Effector memory CD8-positive, alpha-beta T cell (primary cell): ENCODE measurements at regions not wholly inside any gene's neighbourhood (a gene's known extent, or its start where the extent isn't known, plus 50 kb on each side); places are given as distances from the start of the nearest gene placed in this dataset.
"Not testable (repeated sequence)": the region's sequence is repeated elsewhere in the genome, so short reads cannot be mapped to it uniquely, and the experiment has no call there.

Experiments
- ATAC-seq: fragments of 150-1000 bp; cut with Tn5 transposase; replicated peaks from 2 replicates; pipeline ENCODE4 v1.10.0; 2021; ENCODE audit warnings: mild to moderate bottlenecking, moderate library complexity
- DNase-seq, 3 experiments: peaks; one replicate each; pipeline ENCODE4 v3.0.0; 2021
- H3K27ac Mint-ChIP-seq, 2 donors: one replicate each; pipeline ENCODE4 v1.8.0; 2022; ENCODE audit warnings: mild to moderate bottlenecking in 2 of 2, mixed read lengths in 2 of 2, moderate library complexity in 2 of 2
- H3K27me3 Mint-ChIP-seq, 2 donors: one replicate each; pipeline ENCODE4 v1.8.0; 2022; ENCODE audit warnings: mixed read lengths in 2 of 2
- H3K36me3 Mint-ChIP-seq: one replicate; pipeline ENCODE4 v1.8.0; 2022; ENCODE audit warnings: mild to moderate bottlenecking, moderate library complexity, mixed read lengths; ENCODE audit not compliant: insufficient read depth
- H3K4me1 Mint-ChIP-seq, 2 donors: one replicate each; pipeline ENCODE4 v1.8.0; 2022; ENCODE audit warnings: low read depth in 2 of 2, mixed read lengths in 2 of 2
- H3K4me3 Mint-ChIP-seq, 2 donors: one replicate each; pipeline ENCODE4 v1.8.0; 2022; ENCODE audit warnings: mild to moderate bottlenecking in 2 of 2, mixed read lengths in 2 of 2, moderate library complexity in 2 of 2
- H3K9me3 Mint-ChIP-seq, 2 donors: one replicate each; pipeline ENCODE4 v1.8.0; 2022; ENCODE audit warnings: mixed read lengths in 2 of 2

DNA sequence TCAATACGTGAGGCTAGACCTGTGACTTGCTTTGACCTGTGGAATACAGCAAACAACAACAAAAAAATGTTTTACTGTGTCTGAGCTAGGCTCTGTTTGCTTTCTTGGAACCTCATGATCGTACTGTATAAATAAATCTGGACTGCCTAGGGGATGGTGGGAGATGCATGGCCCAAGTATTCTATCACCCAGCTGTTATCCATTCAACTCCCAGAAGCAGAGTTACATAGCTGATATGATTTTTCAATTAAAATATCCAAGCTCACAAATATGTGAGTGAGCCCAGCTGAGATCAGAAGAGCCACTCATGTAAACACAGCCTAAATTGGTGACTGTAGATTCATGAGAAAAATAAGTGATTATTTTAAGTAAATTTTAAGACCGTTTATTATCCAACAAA lies 154.1 kb upstream of the THUMPD2 start:
- no peak for ATAC-seq
- Mint-ChIP-seq H3K27me3 (peaks cover 0 to 8% of the 10 kb centered on the region in 2 donors), H3K4me1 (no peaks in the 10 kb centered on the region), H3K36me3 (no peaks in the 10 kb centered on the region), H3K9me3 (peaks cover 0 to 2% of the 10 kb centered on the region in 2 donors), H3K27ac (no peak overlapping the region), H3K4me3 (no peak overlapping the region)
- DNase-seq: no peak

- ATAC-seq: no peak
- Mint-ChIP-seq H3K27ac (no peak overlapping the region), H3K27me3 (peaks cover 0 to 8% of the 10 kb centered on the region in 2 donors), H3K4me1 (no peaks in the 10 kb centered on the region), H3K4me3 (no peak overlapping the region), H3K36me3 (no peaks in the 10 kb centered on the region), H3K9me3 (no peaks in the 10 kb centered on the region)
- no peak for DNase-seq
Measured at GRCh38 chr2:39932198-39932597, 153.1 kb upstream of the THUMPD2 start.

GRCh38 chr2:39930175-39930917 lies 151.3 kb upstream of the THUMPD2 start:
- Mint-ChIP-seq H3K36me3 (no peaks in the 10 kb centered on the region), H3K27ac (no peak overlapping the region), H3K4me3 (no peak overlapping the region), H3K4me1 (no peaks in the 10 kb centered on the region), H3K27me3 (peaks cover 0 to 8% of the 10 kb centered on the region in 2 donors), H3K9me3 (no peaks in the 10 kb centered on the region)
- ATAC-seq: no peak
- DNase-seq: no peak

DNA sequence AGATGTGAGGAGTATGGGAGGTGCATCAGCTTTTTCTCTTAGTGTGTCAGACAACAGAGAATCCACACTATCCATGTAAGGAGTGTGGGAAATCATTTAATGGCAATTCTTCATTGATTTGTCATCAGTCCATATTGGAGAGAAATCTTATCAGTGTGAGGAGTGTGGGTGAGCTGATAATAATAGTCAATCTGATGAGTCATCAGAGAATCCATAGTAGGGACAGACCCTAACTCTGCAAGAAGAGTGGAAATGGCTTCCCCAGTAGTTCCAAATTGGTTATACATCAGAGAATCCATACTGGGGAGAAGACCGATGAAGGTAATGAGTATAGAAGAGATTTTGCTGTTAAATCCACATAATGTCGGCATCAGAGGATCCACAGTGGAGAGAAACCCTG lies 150.5 kb upstream of the THUMPD2 start:
- Mint-ChIP-seq H3K4me3 (no peak overlapping the region), H3K27me3 (peaks cover 0 to 8% of the 10 kb centered on the region in 2 donors), H3K9me3 (no peaks in the 10 kb centered on the region), H3K27ac (no peak overlapping the region), H3K36me3 (no peaks in the 10 kb centered on the region), H3K4me1 (no peaks in the 10 kb centered on the region)
- DNase-seq: no peak
- no peak for ATAC-seq

DNA sequence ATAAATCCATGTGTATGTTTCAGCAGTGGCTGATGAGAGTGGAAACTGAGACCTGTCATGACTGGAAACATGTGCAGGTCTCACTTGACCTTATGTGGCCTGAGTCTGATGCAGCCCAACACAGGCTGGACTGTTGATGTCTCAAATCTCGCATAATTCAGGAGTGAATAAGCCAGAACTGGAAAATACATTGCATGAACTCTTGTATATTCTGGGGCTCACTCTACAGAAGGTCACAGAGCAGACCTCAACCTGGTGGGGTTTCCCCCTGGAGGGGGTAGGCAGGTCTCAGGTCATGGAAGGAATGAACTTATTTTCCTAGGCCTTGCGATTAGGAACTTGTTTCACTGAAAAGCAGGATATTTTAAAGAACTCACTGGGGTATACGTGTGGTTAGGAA lies 146.3 kb upstream of the THUMPD2 start:
- Mint-ChIP-seq H3K27me3 (peaks cover 2 to 8% of the 10 kb centered on the region in 2 donors), H3K9me3 (no peaks in the 10 kb centered on the region), H3K27ac (no peak overlapping the region), H3K36me3 (no peaks in the 10 kb centered on the region), H3K4me1 (no peaks in the 10 kb centered on the region), H3K4me3 (no peak overlapping the region)
- ATAC-seq: no peak
- DNase-seq: no peak

- Mint-ChIP-seq H3K36me3 (no peaks in the 10 kb centered on the region), H3K4me1 (no peaks in the 10 kb centered on the region), H3K9me3 (no peaks in the 10 kb centered on the region), H3K27me3 (peaks cover 6 to 14% of the 10 kb centered on the region in 2 donors), H3K4me3 (no peak overlapping the region), H3K27ac (no peak overlapping the region)
- ATAC-seq (no peak), DNase-seq (no peak)
Measured at GRCh38 chr2:39923455-39923854, 144.4 kb upstream of the THUMPD2 start.

DNA sequence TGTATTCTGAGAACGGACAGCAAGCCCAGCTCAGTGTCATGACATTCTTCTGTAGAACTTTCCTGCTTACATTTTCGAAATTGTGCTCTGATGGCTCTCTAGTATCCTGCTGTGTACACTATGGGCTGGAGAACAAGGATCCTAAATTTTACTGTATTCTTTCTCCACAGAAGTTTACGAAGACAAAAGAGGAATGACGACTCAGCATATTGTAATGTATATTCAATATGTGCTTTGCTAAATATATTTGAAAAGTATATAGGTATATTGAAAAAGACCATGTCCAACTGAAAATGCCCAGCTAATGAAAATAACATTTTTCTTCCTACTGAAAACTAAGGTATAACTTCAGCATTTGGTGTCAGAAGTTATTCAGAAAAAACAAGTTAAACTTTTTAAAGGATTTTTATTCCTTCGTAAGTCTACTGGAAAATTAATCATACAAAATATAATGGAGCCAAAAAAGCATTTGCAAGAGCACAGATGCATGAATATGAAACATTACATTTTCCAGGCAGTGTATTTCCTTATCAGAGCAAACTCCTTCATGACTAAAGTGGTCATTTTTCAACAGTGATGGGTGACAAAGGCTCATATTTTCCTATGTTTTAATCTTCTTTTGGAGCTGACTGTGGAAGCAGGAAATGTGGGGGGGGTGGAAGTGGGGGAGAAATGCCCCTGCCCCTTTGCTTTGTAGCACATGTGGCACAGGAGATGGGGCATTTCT lies 143.8 kb upstream of the THUMPD2 start:
- Mint-ChIP-seq H3K4me3 (no peak overlapping the region), H3K27ac (no peak overlapping the region), H3K9me3 (no peaks in the 10 kb centered on the region), H3K27me3 (peaks cover 12 to 18% of the 10 kb centered on the region in 2 donors), H3K4me1 (no peaks in the 10 kb centered on the region), H3K36me3 (no peaks in the 10 kb centered on the region)
- ATAC-seq: no peak
- DNase-seq: no peak

GRCh38 chr2:39920307-39920801 lies 141.3 kb upstream of the THUMPD2 start:
- H3K36me3 Mint-ChIP-seq: no peaks in the 10 kb centered on the region
- peaks cover 12 to 23% of the 10 kb centered on the region in 2 donors for H3K27me3 Mint-ChIP-seq
- H3K4me3 Mint-ChIP-seq: no peak overlapping the region
- no peaks in the 10 kb centered on the region for H3K9me3 Mint-ChIP-seq
- no peak overlapping the region for H3K27ac Mint-ChIP-seq
- ATAC-seq: no peak
- no peaks in the 10 kb centered on the region for H3K4me1 Mint-ChIP-seq
- DNase-seq: no peak

GRCh38 chr2:39919511-39920306 lies 140.7 kb upstream of the THUMPD2 start:
- Mint-ChIP-seq H3K36me3 (no peaks in the 10 kb centered on the region), H3K4me1 (no peaks in the 10 kb centered on the region), H3K9me3 (no peaks in the 10 kb centered on the region), H3K27me3 (peaks cover 12 to 23% of the 10 kb centered on the region in 2 donors), H3K4me3 (no peak overlapping the region), H3K27ac (no peak overlapping the region)
- no peak for DNase-seq
- no peak for ATAC-seq

DNA sequence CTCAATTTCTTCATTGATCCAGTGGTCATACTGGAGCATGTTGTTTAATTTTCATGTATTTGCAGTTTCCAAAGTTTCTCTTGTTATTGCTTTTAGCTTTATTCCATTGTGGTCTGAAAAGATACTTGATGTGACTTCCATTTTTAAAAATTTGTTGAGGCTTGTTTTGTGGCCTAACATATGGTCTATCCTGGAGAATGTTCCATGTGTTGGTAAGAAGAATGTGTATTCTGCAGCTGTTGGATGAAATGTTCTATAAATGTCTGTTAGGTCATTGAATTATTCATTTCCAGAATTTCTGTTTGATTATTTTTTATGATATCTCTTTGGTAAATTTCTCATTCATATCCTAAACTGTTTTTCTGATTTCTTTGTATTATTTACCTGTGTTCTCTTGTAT lies 139.8 kb upstream of the THUMPD2 start:
- no peaks in the 10 kb centered on the region for H3K9me3 Mint-ChIP-seq
- peaks cover 0 to 2% of the 10 kb centered on the region in 2 donors for H3K4me1 Mint-ChIP-seq
- H3K27me3 Mint-ChIP-seq: peaks cover 12 to 23% of the 10 kb centered on the region in 2 donors
- no peak overlapping the region for H3K4me3 Mint-ChIP-seq
- ATAC-seq: no peak
- no peak overlapping the region for H3K27ac Mint-ChIP-seq
- no peak for DNase-seq
- no peaks in the 10 kb centered on the region for H3K36me3 Mint-ChIP-seq

- not testable (repeated sequence) for DNase-seq, H3K9me3 Mint-ChIP-seq, H3K4me1 Mint-ChIP-seq, H3K36me3 Mint-ChIP-seq, H3K27ac Mint-ChIP-seq, H3K4me3 Mint-ChIP-seq, ATAC-seq
- H3K27me3 Mint-ChIP-seq: peaks cover 12 to 25% of the 10 kb centered on the region in 2 donors
Measured at GRCh38 chr2:39917371-39917770, 138.3 kb upstream of the THUMPD2 start.

- Mint-ChIP-seq H3K27ac (no peak overlapping the region), H3K27me3 (peaks cover 21 to 27% of the 10 kb centered on the region in 2 donors), H3K4me3 (no peak overlapping the region), H3K9me3 (no peaks in the 10 kb centered on the region), H3K36me3 (no peaks in the 10 kb centered on the region), H3K4me1 (peaks cover 0 to 3% of the 10 kb centered on the region in 2 donors)
- DNase-seq (no peak), ATAC-seq (no peak)
Measured at GRCh38 chr2:39914949-39915348, 135.9 kb upstream of the THUMPD2 start.

DNA sequence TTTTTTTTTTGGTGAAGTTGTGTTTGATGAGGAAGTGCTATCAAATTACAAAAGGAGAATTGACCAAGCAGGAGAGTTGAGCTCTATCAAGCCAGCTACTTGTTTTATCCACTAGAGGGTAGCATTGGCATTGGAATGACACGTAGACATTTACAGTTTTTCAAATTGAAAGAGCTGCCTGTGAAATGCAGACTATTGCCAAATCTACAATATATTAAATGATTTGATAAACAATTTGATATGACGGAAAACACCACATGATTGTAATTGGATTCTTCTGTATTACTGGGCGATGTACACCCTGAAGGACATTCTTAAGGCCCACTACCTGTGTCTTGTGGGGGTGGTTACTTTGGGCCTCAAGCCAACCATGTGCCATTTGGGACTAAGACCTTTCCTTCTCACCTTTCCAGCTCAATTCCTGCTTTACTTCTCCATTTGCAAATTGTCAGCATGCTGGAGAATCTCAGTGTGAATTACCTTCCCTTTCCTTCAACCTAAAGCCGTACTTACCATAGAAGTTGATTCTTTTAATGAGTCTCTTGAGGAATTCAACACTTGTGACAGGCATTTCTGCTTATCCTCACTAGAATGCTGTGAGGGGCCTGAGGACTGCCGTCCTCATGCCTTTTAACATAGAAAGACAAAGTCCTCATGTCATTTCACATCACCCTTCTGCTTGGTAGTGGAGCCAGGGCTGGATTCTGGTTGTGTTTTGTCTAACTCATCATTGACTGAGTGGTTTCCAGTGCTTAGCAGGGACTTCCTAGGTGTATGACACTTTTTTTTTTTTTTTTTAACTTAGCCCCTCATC lies 134.8 kb upstream of the THUMPD2 start:
- DNase-seq (no peak), ATAC-seq (no peak)
- Mint-ChIP-seq H3K4me1 (peaks cover 0 to 3% of the 10 kb centered on the region in 2 donors), H3K36me3 (no peaks in the 10 kb centered on the region), H3K27ac (no peak overlapping the region), H3K27me3 (peaks cover 25 to 30% of the 10 kb centered on the region in 2 donors), H3K9me3 (no peaks in the 10 kb centered on the region), H3K4me3 (no peak overlapping the region)
